H9 (cell line): ENCODE measurements at regions not wholly inside any gene's neighbourhood (a gene's known extent, or its start where the extent isn't known, plus 50 kb on each side); places are given as distances from the start of the nearest gene placed in this dataset.

ENCODE experiments used
- DNase-seq: peaks from one replicate; pipeline ENCODE4 v3.0.0-alpha.2; 2017
- H2AFZ ChIP-seq: one replicate; pipeline ENCODE4 v1.6.1; 2013; ENCODE audit warnings: mild to moderate bottlenecking, low read length, control low read depth, moderate library complexity
- H2AK5ac ChIP-seq: 2 replicates; pipeline ENCODE4 v1.6.1; 2013; ENCODE audit warnings: low read length, control low read depth, mixed read lengths; ENCODE audit not compliant: insufficient read length
- H2BK120ac ChIP-seq: one replicate; pipeline ENCODE4 v1.6.1; 2013; ENCODE audit warnings: low read depth, mild to moderate bottlenecking, low read length, control low read depth, inconsistent platforms; ENCODE audit not compliant: poor library complexity, severe bottlenecking
- H2BK12ac ChIP-seq: 2 replicates; pipeline ENCODE4 v1.6.1; 2013; ENCODE audit warnings: low read length, control low read depth, mixed read lengths, low read depth; ENCODE audit not compliant: insufficient read length
- H2BK15ac ChIP-seq: 2 replicates; pipeline ENCODE4 v1.6.1; 2013; ENCODE audit warnings: low read depth, low read length, control low read depth
- H2BK20ac ChIP-seq: one replicate; pipeline ENCODE4 v1.6.1; 2013; ENCODE audit warnings: low read depth, mild to moderate bottlenecking, low read length, control low read depth, inconsistent platforms; ENCODE audit not compliant: poor library complexity, severe bottlenecking
- H2BK5ac ChIP-seq: 2 replicates; pipeline ENCODE4 v1.6.1; 2013; ENCODE audit warnings: low read length, control low read depth, mixed read lengths; ENCODE audit not compliant: insufficient read length
- H3K14ac ChIP-seq: 2 replicates; pipeline ENCODE4 v1.6.1; 2013; ENCODE audit warnings: low read length, control low read depth; ENCODE audit not compliant: insufficient read depth
- H3K18ac ChIP-seq: 2 replicates; pipeline ENCODE4 v1.6.1; 2013; ENCODE audit warnings: low read depth, mild to moderate bottlenecking, mixed read lengths, low read length, control low read depth; ENCODE audit not compliant: insufficient read length
- H3K23ac ChIP-seq: 2 replicates; pipeline ENCODE4 v1.6.1; 2013; ENCODE audit warnings: low read length, control low read depth, mixed read lengths, low read depth; ENCODE audit not compliant: insufficient read length
- H3K23me2 ChIP-seq: 2 replicates; pipeline ENCODE4 v1.6.1; 2013; ENCODE audit warnings: low read depth, mild to moderate bottlenecking, mixed read lengths, low read length, control low read depth; ENCODE audit not compliant: insufficient read length, poor library complexity, severe bottlenecking
- H3K27ac ChIP-seq: 2 replicates; pipeline ENCODE4 v1.5.1; 2013; ENCODE audit warnings: low read length, control low read depth, mixed read lengths, low read depth; ENCODE audit not compliant: insufficient read length
- H3K27me3 ChIP-seq: 2 replicates; pipeline ENCODE4 v1.6.1; 2013; ENCODE audit warnings: low read length, control low read depth, inconsistent platforms; ENCODE audit not compliant: insufficient read depth
- H3K4ac ChIP-seq: 2 replicates; pipeline ENCODE4 v1.6.1; 2013; ENCODE audit warnings: low read depth, mild to moderate bottlenecking, control low read depth, inconsistent platforms, low read length, moderate library complexity
- H3K4me1 ChIP-seq: 2 replicates; pipeline ENCODE4 v1.6.1; 2013; ENCODE audit warnings: low read length, control low read depth, inconsistent platforms; ENCODE audit not compliant: insufficient read depth
- H3K4me2 ChIP-seq: 2 replicates; pipeline ENCODE4 v1.6.1; 2013; ENCODE audit warnings: low read length, control low read depth, mixed read lengths; ENCODE audit not compliant: insufficient read length, insufficient read depth
- H3K56ac ChIP-seq: 2 replicates; pipeline ENCODE4 v1.6.1; 2013; ENCODE audit warnings: low read depth, mild to moderate bottlenecking, mixed read lengths, low read length, control low read depth; ENCODE audit not compliant: insufficient read length
- H3K79me1 ChIP-seq: 2 replicates; pipeline ENCODE4 v1.6.1; 2013; ENCODE audit warnings: low read depth, mild to moderate bottlenecking, moderate library complexity, low read length, control low read depth, inconsistent platforms; ENCODE audit not compliant: insufficient read depth, poor library complexity, severe bottlenecking
- H3K79me2 ChIP-seq: 2 replicates; pipeline ENCODE4 v1.6.1; 2013; ENCODE audit warnings: low read length, control low read depth, inconsistent platforms; ENCODE audit not compliant: insufficient read depth
- H3K9ac ChIP-seq: 2 replicates; pipeline ENCODE4 v1.6.1; 2013; ENCODE audit warnings: low read length, control low read depth, mixed read lengths; ENCODE audit not compliant: insufficient read length; ENCODE audit errors: extremely low read depth
- H3K9me3 ChIP-seq: one replicate; pipeline ENCODE4 v1.6.1; 2013; ENCODE audit warnings: low read depth, low read length, inconsistent platforms; ENCODE audit not compliant: control insufficient read depth
- H3T11ph ChIP-seq: one replicate; pipeline ENCODE4 v1.6.1; 2013; ENCODE audit warnings: mild to moderate bottlenecking, low read length, control low read depth, inconsistent platforms
- H4K20me1 ChIP-seq: one replicate; pipeline ENCODE4 v1.6.1; 2013; ENCODE audit not compliant: control insufficient read depth, insufficient read length, insufficient read depth
- H4K5ac ChIP-seq: 2 replicates; pipeline ENCODE4 v1.6.1; 2013; ENCODE audit warnings: low read depth, mild to moderate bottlenecking, mixed read lengths, low read length, control low read depth; ENCODE audit not compliant: insufficient read length
- H4K8ac ChIP-seq: replicated peaks from 2 replicates; pipeline ENCODE4 v1.6.1; 2013; ENCODE audit warnings: low read length, control low read depth, mixed read lengths, low read depth; ENCODE audit not compliant: insufficient read length
- H4K91ac ChIP-seq: 2 replicates; pipeline ENCODE4 v1.6.1; 2013; ENCODE audit warnings: low read depth, mild to moderate bottlenecking, moderate library complexity, mixed read lengths, low read length, control low read depth; ENCODE audit not compliant: insufficient read length
- H3K27ac Mint-ChIP-seq, 3 experiments: 2 replicates in 2 of 3; 3 replicates in 1 of 3; pipeline ENCODE4 v1.8.0; 2020 to 2021; ENCODE audit warnings: mixed read lengths in 3 of 3, mild to moderate bottlenecking in 1 of 3, moderate library complexity in 1 of 3
- H3K27me3 Mint-ChIP-seq: 2 replicates; pipeline ENCODE4 v1.8.0; 2021; ENCODE audit warnings: low read depth, mild to moderate bottlenecking, moderate library complexity, mixed read lengths
- H3K36me3 Mint-ChIP-seq, 3 experiments: 2 replicates in 2 of 3; 3 replicates in 1 of 3; pipeline ENCODE4 v1.8.0; 2020 to 2021; ENCODE audit warnings: low read depth in 3 of 3, mixed read lengths in 3 of 3; ENCODE audit not compliant: insufficient read depth in 1 of 3
- H3K4me1 Mint-ChIP-seq, 2 experiments: 2 replicates each; pipeline ENCODE4 v1.8.0; 2020; ENCODE audit warnings: mixed read lengths in 2 of 2
- H3K4me3 Mint-ChIP-seq, 2 experiments: 2 replicates in 1 of 2; 3 replicates in 1 of 2; pipeline ENCODE4 v1.8.0; 2020 to 2021; ENCODE audit warnings: mild to moderate bottlenecking in 2 of 2, mixed read lengths in 2 of 2, moderate library complexity in 1 of 2
- H3K9me3 Mint-ChIP-seq, 2 experiments: 2 replicates in 1 of 2; 3 replicates in 1 of 2; pipeline ENCODE4 v1.8.0; 2020; ENCODE audit warnings: mild to moderate bottlenecking in 2 of 2, mixed read lengths in 2 of 2, moderate library complexity in 1 of 2
- CTCF ChIP-seq: fragments of 200-600 bp; sonication (generic); conservative IDR thresholded peaks from 3 replicates; pipeline ENCODE4 v1.8.0; 2021; ENCODE audit warnings: antibody characterized with exemption, mild to moderate bottlenecking
- WGBS: extraction: QIAGEN DNeasy Blood & Tissue Kit; methylation state at CpG from one replicate; pipeline ENCODE4 v1.1.7; 2013; ENCODE audit warnings: missing lambda C conversion rate, low lambda C conversion rate, mixed read lengths; ENCODE audit not compliant: insufficient read length; ENCODE audit errors: extremely low coverage; 5-methylcytosine and 5-hydroxymethylcytosine counted together

DNA sequence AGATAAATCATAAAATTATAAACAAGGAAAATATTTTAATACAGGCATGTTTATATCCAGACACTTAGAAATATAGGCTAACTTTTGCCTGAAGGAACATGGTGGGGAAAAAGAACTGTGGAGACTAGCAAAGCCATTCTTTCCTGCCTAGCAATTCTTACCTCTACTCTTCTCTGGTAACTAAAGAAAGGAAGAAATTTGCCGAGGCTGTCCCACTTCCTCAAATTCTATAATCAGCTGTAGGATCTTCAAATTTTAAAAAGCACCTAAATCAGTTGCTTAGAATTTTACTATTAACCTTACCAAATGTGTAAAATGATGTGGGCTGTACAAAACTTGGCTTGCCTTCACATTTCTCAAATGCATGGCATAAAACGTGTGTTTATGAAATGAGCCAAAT lies 249.1 kb upstream of the SMARCA2 start:
- WGBS, result no CpG with 5 or more reads among the region's 2 CpGs
- no peak overlapping the region for H2BK12ac ChIP-seq
- H4K91ac ChIP-seq, result no peak overlapping the region
- H3K4me1 Mint-ChIP-seq, result no peaks in the 10 kb centered on the region
- H4K20me1 ChIP-seq, result no peaks in the 10 kb centered on the region
- no peaks in the 10 kb centered on the region for H3K4me1 ChIP-seq
- H3K27ac Mint-ChIP-seq, result no peak overlapping the region
- H3K27ac ChIP-seq, result no peak overlapping the region
- no peak overlapping the region for H2BK20ac ChIP-seq
- H3K9ac ChIP-seq, result no peak overlapping the region
- H2AK5ac ChIP-seq, result no peak overlapping the region
- no peak for DNase-seq
- no peaks in the 10 kb centered on the region for H3K27me3 Mint-ChIP-seq
- H2AFZ ChIP-seq, result no peak overlapping the region
- H2BK120ac ChIP-seq, result no peak overlapping the region
- no peaks in the 10 kb centered on the region for H3K9me3 ChIP-seq
- no peak overlapping the region for H3K4ac ChIP-seq
- H3T11ph ChIP-seq, result no peak overlapping the region
- H3K18ac ChIP-seq, result no peak overlapping the region
- no peak overlapping the region for H3K56ac ChIP-seq
- no peaks in the 10 kb centered on the region for H3K79me1 ChIP-seq
- no peak overlapping the region for H3K4me2 ChIP-seq
- H3K27me3 ChIP-seq, result no peaks in the 10 kb centered on the region
- no peak overlapping the region for H3K14ac ChIP-seq
- no peaks in the 10 kb centered on the region for H3K23me2 ChIP-seq
- H2BK5ac ChIP-seq, result no peak overlapping the region
- no peak overlapping the region for H4K5ac ChIP-seq
- H4K8ac ChIP-seq, result no peak overlapping the region
- peaks cover 0 to 1% (median 0%) of the 10 kb centered on the region in 3 experiments; a peak in 1 of 7 replicates for H3K36me3 Mint-ChIP-seq
- H3K23ac ChIP-seq, result no peak overlapping the region
- no peak overlapping the region for H2BK15ac ChIP-seq
- no peak for TF ChIP-seq CTCF
- H3K4me3 Mint-ChIP-seq, result no peak overlapping the region
- H3K9me3 Mint-ChIP-seq, result peaks cover 0 to 5% of the 10 kb centered on the region in 2 experiments; a peak in 4 of 5 replicates
- H3K79me2 ChIP-seq, result no peaks in the 10 kb centered on the region
